ENCODE measurements at regions not wholly inside any gene's neighbourhood (a gene's known extent, or its start where the extent isn't known, plus 50 kb on each side); places are given as distances from the start of the nearest gene placed in this dataset.
"Not testable (repeated sequence)": the region's sequence is repeated elsewhere in the genome, so short reads cannot be mapped to it uniquely, and the experiment has no call there.

DNA sequence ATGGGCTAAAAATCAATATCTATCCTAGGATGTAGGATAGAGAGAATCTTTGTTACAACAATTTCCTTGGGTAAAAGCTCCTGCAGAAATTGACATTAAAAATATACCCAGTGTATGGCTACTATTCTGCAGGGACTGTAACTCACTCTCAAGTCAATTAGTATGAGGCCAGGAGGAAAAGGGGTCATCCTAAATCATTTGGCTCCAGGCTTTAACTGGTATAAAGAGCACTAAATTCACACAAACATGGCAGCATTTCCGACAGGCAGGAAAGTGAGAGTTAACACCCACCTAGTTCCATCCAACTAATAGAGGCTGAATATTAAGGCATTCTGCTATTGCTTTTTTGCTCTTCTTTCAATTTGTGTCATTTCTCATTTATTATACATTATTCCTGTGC is 218.6 kb upstream of the C1orf87 start:
- no peak for DNase-seq

DNA sequence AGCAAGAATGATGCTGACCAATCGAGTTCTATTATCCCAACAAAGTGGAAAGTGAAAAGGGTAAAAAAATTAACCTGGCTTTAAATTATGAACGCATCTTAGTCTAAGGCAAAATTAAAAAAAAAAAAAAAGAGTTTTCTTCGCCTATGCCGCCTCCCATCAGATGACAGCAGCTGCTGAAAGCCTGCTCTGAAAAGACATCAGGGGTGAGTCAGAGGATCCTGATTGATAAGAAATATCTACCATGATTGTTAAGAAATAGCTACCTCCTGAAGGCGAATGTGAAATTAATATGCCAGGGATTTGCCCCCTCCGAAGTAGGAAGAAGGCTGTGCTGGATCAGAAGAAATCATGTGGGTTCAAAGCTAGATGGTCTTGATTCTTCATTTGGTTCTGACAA is 216.8 kb upstream of the C1orf87 start:
- no peak for DNase-seq

DNA sequence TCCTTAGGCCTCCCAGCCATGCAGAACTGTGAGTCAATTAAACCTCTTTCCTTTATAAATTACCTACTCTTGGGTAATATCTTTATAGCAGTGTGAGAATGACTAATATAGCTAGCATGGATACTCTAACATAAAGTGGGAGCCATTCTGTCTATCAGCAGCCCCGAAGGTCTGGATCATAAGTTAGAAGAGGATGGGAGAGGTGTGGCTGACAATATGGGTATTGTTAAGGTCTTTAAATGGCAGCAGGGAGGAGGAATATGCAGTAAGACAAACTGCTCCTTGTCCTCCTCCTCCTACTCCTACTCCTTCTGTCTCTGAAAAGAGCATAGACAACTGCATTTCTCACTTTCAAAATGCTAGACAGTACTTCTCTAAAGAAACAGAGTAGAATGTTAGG is 214.0 kb upstream of the C1orf87 start:
- no peak for DNase-seq

DNA sequence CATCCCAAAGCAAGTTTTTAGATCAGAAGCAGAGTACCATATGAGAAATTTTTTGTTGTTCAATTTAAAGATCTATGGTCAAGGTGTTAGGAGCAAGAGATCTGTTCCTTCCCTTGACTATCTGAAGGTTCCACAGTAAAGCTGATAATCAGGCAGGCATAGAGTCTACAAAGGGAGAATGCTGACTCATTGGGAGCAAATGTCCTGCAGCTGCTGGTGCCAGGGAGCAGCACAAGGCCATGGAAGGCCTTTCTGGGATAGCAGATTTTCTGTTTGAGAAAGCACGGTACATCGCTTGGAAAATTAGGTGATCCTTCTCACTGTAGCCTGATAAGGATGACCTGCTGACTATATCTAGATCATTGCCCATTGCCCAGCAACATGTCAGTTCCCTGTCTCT is 210.1 kb upstream of the C1orf87 start:
- DNase-seq, result no peak

DNA sequence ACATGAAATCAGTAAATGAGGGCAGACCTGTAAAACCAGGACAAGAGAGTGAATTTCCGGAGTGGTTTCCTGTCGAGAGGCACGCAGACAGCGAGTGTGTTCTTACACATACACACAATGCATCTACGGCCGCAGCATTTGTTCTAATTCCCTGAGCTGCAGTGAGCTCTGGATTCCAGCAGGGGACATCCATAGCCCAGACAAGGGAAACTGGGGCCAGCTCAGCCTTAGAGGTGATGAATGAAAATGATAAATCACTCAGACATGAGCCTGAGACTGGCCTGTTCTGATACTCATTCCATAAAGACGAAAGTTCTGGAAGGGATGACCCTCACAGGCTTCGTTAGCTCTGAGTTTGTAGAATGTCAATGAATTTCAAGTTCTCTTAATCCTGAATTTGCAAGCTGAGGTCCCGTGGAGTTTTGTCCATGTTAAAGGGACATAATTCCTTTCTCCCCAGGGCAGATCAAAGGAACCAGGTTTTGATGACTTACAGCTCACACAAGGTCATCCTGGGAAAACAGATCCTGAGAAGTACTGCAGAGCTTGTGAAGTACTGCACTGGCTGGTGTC is 207.9 kb upstream of the C1orf87 start:
- DNase-seq, result peak; percentile 44

DNA sequence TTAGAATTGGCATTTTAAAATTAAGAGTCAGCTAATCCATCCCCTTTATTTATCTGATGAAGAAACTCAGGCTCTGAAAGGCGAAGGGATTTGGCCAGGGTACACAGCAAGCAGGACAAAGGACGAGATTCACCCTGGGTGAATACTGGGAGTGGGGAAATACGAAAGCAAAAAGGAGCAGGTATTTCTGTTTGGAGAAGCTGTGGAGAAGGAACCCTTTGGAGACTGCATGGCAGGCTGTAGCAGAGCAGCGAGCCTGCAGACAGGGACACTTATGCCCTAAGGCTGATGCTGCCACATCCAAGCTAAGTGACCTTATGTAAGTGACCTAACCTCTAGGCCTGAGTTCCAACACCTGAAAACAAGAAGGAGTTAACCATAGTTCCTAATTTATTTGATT is 207.2 kb upstream of the C1orf87 start:
- DNase-seq, result no peak

DNA sequence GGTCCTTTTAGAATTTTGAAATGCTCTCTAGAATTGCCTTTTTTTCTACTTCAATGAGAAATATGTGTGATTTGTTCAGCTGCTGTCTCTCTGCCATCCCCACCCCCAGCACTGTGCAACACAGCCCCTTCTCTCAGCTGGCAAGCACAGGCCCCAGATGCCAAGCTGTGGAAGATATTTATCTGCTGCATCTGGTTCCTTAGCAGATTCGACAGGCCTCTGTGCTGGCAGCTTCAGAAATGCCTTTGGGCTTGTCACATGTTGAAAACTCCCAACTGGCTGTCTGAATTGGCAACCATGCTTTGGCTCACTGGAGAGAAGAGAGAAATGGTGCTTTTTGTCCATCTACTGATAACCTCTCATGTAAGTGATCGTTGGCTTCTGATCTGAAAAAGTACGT is 206.7 kb upstream of the C1orf87 start:
- DNase-seq, result no peak

DNA sequence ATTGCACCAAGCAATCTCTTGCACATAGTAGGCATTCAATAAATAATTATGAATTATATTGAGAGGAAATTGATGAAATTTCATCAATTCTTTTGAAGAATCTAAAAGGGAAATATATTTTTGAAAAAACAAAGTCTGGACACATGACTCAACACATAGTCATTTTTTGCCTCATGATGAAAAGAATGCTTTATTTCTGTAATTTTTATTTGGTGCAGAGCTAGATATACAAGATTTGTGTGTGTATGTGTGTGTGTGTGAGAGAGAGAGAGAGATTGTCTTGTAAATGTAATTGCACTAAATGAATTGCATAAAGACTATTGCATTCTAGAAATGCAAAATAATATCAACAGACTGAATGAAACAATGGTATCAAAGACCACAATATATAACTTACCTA is 206.2 kb upstream of the C1orf87 start:
- DNase-seq, result no peak

DNA sequence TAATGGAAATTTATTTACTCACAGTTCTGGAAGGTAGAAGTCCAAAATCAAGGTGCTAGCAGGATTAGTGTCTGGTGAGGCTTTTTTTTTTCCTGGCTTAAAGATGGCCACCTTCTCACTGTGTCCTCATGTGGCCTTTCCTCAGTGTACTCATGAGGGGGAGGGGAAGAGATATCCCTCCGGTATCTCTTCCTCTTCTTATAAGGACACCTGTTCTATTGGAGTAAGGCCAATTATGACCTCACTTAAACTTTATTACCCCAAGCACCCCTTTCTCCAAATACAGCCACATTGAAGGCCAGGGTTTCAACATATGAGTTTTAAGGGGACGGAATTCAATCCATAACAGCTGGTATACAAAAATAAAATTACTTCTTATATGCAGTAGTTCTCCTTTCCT is 203.7 kb upstream of the C1orf87 start:
- DNase-seq, result no peak

DNA sequence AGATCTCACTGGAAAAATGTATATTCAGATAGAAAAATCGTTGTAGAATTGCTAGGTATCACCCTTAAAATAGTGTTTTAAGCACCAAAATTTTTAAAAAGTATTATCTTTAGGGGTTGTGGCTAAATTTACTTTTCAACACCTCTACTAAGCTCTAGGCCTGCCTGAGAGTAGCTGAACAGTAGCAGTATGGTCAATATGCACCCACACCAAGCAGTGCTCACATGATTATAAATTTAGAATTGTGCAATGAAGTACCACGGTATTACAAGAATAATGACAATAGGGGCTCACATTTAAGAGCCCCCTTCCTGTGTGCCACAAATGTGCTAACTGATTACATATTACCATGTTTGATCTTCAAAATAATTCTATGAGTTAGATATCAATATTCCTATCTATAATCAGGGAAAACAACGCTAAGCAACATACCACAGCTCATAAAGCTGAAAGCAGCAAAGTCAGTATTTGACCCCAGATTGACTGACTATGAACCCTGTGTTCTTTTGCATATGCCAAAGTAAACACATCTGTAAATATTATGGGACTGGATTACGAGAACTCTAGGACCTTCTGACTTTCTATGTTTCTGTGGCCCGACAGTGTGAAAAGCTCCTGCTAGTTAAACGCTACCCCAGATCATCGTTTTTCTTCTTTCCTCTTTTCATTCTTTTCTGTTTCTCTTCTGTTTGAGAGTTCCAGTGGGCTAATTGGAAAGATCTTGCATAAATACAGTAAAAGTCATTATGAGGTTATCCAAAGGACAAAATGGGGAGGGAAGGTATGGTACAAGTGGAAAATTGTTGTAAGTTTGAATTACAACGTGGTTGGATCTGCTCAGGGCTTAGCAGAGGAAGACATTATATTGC is 201.1 kb upstream of the C1orf87 start:
- no peak for DNase-seq

DNA sequence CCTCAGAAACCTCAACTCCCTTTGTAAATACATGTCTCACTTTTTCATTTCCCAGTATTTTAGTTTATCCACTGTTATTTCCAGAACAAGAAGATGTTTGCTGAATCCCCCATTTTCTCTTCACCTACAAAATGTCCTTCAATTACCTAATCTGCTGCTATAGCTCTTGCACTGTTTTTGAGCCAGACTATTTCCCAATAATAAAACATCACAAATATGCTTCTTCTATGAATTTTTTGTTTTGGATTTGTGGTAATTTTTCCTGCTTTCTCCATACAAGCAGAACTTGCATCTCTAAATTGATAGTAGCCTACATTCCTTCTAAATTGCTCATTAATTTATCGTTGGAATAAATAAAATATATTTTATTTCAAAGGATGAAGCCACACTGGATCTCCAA is 199.6 kb upstream of the C1orf87 start:
- no peak for DNase-seq

DNA sequence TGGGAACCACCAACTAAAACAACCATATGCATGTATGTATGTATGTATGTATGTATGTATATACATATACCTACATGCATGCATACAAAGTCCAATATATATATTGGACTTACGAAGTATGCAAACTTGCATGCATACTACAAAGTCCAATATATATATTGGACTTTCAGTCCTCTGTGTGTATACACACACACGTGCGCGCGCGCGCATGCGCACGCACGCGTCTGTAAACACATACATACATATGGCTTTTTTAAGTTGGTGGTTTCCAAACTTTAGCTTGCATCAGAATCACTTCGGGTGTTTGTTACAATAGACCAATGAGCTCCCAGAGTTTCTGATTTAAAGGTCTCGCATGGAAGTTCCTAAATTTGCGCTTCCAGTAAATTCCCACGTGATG is 197.5 kb upstream of the C1orf87 start:
- DNase-seq, result no peak

DNA sequence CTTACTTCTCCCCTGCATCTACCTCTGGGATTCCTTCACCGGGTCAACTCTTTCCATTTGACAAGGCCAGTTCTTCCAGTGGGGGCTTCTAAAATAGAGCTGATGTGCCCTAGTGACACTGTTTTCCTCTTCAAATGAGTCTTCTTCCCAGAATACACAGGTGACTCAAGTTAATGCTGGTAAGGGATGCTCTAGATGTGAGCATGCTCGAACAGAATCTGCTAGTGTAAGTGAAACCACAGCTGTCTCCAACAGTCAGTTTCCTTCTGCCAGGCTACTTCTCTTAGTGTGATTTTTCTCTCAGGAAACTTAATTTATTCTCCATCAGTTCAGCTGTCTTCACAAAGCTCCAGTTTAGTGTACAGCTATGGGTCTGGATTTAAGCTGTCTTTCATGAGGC is 194.9 kb upstream of the C1orf87 start:
- no peak for DNase-seq

DNA sequence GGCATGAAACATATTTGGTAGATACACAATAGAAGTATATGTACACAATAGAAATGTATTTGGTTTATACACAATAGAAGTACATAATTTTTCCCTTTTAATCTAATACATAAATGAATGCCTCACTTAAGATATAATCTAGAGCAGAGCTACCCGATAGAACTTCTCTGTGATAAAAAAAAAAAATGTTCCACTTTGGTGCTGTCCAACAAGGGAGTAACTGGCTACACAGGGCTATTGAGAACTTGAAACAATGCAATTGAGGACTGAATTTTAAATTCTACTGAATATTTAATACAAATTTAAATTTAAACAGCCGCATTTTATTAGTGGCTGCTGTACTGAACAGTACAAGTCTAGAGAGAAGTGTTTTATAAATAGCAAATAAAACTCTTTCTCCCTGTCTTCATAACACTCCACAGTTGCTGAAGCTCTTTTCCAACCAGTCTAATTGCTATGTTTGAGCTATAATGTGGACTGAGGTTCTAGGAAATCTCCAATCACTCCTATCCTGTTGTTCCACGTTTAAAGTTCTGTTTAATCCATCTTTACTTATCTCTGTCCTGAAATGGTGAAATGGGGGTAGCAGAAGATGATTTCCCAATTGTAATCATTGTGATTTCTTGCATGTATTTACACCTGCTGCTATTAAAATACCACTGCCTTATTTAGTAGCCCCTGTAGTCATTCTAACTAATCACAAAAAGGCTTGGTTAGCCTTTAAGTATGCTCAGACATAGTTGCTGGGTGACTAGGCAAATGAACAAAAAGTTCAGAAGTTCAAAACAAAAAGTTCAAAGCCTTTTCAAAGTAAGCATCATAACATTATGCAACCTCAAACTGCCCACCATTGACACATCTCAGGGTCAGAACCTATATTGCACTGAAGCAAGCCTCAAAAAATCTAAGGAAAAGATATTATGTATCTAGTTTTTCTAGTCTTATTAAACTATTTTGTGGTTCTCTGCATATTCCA is 192.3 kb upstream of the C1orf87 start:
- no peak for DNase-seq

DNA sequence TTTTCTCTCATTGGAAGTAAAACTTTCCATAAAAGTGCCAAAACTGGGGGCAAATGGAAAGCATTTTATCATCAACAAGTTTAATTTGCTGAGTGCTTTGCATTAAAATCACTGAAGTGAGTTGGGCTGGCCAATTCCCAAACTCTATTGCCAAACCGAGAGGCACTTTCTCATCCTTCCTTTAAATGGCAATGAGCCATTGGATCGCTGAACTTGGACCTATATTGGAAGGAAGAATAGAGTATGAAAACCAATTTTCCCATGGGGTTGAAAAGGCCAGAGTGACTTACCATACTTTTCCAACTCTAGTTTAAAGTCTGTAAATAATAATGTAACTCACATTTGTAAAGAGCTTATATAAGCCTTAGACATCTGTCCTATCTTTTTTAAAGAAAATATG is 189.1 kb upstream of the C1orf87 start:
- DNase-seq, result no peak

DNA sequence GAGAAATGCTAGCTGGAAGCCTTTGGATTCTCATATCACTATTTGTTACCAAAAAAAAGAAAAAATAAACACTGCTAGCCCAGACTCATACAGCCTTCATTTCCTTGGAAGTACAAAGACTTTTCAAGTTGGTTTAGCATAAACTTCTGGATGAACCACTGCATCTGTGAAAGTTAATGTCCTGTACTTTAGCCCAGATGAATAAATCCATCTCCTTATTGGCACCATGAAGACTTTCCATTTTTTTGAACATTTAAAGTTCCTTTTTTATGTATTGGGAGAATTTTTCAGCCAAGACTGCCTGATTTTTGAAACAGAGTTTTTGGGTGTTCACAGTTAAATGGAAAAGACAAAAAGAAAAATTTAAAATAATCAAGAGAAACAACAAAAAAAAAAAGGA is 184.0 kb upstream of the C1orf87 start:
- DNase-seq, result no peak

DNA sequence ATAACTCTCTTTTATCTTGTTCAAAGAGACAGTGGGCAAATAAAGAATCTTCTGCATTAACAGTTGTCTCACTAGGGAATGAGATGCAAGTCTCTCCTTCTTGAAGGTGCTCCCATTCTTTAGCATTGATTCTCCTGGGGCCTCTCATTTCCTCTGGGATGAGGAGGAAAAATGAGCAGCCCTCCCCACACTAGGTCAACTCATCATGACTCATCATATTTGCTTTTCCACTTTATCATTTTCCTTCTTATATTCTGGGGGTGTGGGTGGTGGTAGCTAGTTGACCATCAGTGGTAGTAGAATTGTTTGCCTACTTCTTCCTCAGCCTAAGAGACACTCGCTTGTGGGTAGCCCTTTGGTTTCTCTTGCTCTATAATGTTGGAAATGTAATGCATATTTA is 182.0 kb upstream of the C1orf87 start:
- no peak for DNase-seq

DNA sequence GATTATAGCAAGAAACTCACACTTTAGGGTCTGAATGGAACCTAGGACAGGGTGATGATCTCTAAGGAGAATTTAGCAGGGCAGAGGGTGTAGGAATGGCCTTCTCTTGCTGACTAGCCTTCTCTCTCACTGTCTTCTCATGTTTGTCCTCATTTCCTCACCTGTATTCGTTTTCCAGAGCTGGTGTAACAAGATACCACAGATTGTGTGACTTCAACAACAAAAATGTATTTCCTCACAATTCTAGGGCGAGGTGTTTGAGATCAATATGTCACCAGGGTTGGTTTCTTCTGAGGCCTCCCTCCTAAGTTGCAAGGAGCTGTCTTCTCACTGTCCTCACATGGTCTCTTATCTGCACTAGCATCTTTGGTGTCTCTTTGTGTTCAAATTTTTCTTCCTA is 177.9 kb upstream of the C1orf87 start:
- no peak for DNase-seq

DNA sequence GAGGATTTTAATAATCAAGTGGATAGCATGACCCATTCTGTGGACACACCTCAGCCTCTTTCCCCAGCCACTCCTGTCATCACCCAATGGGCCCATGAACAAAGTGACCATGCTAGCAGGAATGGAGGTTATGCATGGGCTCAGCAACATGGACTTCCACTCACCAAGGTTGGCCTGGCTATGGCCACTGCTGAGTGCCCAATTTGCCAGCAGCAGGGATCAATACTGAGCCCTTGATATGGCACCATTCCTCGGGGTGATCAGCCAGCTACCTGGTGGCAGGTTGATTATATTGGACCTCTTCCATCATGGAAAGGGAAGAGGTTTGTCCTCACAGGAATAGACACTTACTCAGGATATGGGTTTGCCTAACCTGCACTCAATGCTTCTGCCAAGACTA is 173.9 kb upstream of the C1orf87 start:
- DNase-seq, result not testable (repeated sequence)

DNA sequence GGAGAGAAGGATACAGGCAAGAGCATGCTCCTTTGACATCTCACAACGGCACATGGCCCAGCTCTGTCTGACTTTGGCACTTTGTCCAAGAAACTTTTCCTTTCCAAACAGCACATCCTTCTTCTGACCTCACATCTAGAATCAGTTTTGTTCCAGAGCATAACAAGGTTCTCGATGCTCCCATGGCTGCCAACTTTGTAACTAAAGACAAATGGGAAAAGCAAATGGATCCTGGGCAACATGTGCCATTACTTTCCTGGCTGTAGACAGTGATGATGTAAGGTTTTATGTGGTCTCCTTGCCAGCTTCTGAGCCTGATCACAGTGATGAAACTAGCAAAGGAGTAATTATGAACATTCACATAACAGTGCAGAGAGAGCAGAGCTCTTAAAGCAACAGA is 171.8 kb upstream of the C1orf87 start:
- no peak for DNase-seq

DNA sequence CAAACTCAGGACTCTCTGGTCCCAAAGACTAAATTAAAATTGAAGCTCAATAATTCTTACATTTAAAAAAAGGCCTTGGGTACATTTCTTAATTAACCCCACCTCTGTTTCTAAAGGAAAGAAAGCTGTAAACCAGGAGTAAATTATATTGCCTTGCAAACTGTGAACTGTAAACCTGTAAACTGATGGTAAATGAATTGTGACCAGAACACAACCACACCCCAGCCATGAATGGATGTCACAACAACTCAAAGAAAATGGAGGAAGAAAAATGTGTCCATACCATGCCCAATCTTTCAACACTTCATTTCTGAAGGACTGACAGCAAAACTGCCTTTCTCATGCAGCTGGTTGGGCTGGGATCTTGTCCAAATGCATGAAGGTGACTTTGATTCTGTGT is 171.3 kb upstream of the C1orf87 start:
- DNase-seq, result no peak

DNA sequence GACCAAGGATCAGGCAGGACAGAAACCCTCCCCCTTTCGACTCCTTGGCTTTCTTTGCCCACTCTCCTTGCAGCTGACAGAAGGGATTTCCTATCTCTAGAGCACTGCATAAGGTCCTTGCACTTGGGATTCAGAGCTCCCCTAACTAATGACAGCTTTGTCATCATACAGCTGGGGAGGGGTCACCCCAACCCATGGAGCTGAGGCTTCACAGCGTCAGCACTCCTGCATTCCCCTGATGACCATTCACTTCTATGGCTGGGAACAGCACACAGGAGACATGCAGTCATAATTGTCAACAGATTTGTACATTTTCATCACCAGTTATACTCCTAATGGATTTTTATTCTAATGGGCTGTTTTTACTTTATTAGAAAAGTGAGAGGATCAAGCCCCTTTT is 161.7 kb upstream of the C1orf87 start:
- no peak for DNase-seq

DNA sequence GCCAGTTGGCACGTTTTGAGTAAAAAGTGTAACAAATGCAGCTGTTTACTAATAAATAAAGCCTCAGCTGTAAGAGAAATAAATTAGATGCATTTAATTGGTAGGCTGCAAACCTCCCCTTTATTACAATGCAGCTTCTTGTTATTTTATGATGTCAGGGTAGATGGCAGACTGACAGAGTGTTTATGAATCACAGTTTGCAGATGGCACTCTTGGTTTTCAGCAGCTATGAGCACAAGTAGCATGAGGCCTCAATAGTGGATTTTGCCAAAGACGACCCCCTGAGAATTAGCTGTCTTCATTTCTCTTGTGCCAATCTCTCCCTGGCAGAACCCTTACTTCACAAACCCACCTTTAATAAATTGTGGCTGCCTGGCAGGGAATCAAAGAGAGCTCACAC is 161.2 kb upstream of the C1orf87 start:
- no peak for DNase-seq

DNA sequence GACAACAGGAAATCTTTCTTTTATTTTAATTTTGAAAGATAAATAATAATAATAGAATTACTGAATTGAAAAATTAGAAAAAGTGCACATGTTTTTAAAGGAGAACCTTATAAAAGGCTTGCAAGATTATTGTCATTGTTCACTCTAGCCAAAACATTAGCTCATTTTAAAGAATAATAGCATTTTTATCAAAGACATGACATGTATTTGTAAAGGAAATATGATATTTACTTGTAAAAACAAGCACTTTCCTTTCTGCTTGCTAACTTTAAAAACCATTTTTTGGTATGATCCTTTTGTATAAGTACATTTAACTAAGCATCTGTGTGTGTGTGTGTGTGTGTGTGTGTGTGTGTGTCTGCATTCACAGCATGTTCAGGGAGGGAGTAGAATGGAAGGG is 156.3 kb upstream of the C1orf87 start:
- DNase-seq, result no peak
